A673 (cell line): ENCODE measurements at regions not wholly inside any gene's neighbourhood (a gene's known extent, or its start where the extent isn't known, plus 50 kb on each side); places are given as distances from the start of the nearest gene placed in this dataset.

ENCODE experiments used
- BruUV-seq: library from RNA; stranded (reverse); fragments of 400-500 nt; replicated peaks from 2 replicates; lab custom pipeline; 2021; lab: Mats Ljungman, UMichigan
- CTCF ChIA-PET: fragments of 300-600 bp; sonication (Branson Sonifier 250); formaldehyde crosslinking; loops from one replicate; lab custom pipeline; 2022; ENCODE audit warnings: antibody characterized with exemption; lab: Charles Lee
- POLR2A ChIA-PET: fragments of 300-600 bp; sonication (Branson Sonifier 250); formaldehyde crosslinking; loops from one replicate; lab custom pipeline; 2022; ENCODE audit warnings: antibody characterized with exemption; ENCODE audit not compliant: low non-redundant PET; lab: Charles Lee
- DNase-seq: peaks from one replicate; pipeline ENCODE4 v3.0.0-alpha.2; 2015; ENCODE audit warnings: low spot score
- H3K27ac ChIP-seq: fragments of 200-600 bp; sonication (generic); 2 replicates; pipeline ENCODE4 v1.5.1; 2016; ENCODE audit warnings: mixed run types, low read depth, mild to moderate bottlenecking, mixed read lengths, antibody characterized with exemption, low read length; ENCODE audit not compliant: poor library complexity, severe bottlenecking
- H3K27me3 ChIP-seq: fragments of 200-600 bp; sonication (generic); replicated peaks from 2 replicates; pipeline ENCODE4 v1.6.1; 2017; ENCODE audit warnings: mixed run types, low read depth, mild to moderate bottlenecking, mixed read lengths, antibody characterized with exemption, low read length; ENCODE audit not compliant: insufficient read depth, poor library complexity
- H3K36me3 ChIP-seq: fragments of 200-600 bp; sonication (generic); 2 replicates; pipeline ENCODE4 v1.6.1; 2016; ENCODE audit warnings: mixed run types, mild to moderate bottlenecking, mixed read lengths, antibody characterized with exemption, low read length; ENCODE audit not compliant: insufficient read depth, poor library complexity, severe bottlenecking
- H3K4me1 ChIP-seq: fragments of 200-600 bp; sonication (generic); 2 replicates; pipeline ENCODE4 v1.6.1; 2017; ENCODE audit warnings: mixed run types, mild to moderate bottlenecking, mixed read lengths, antibody characterized with exemption, low read length; ENCODE audit not compliant: insufficient read depth, poor library complexity, severe bottlenecking
- H3K4me3 ChIP-seq: fragments of 200-600 bp; sonication (generic); 2 replicates; pipeline ENCODE4 v1.5.1; 2016; ENCODE audit warnings: low read depth, mixed run types, mild to moderate bottlenecking, mixed read lengths, low read length; ENCODE audit not compliant: poor library complexity, severe bottlenecking
- H3K9me3 ChIP-seq: fragments of 200-600 bp; sonication (generic); 2 replicates; pipeline ENCODE4 v1.6.1; 2016; ENCODE audit warnings: mixed run types, low read depth, mild to moderate bottlenecking, mixed read lengths, antibody characterized with exemption, low read length; ENCODE audit not compliant: poor library complexity, severe bottlenecking
- EZH2 ChIP-seq: fragments of 200-600 bp; sonication (generic); IDR thresholded peaks from 2 replicates; pipeline ENCODE4 v1.6.1; 2017; ENCODE audit warnings: borderline replicate concordance, low read depth, mild to moderate bottlenecking, mixed read lengths, antibody characterized with exemption, low read length; ENCODE audit not compliant: poor library complexity, severe bottlenecking
- intact Hi-C: fragments of 100-400 bp; cut with micrococcal nuclease; formaldehyde crosslinking; loops from one replicate; pipeline ENCODE4 v1.10.0; 2022; ENCODE audit not compliant: unreplicated experiment
- TF ChIP-seq, protein P1 (sequence below): fragments of 300-800, 200-600 bp; sonication (generic); conservative IDR thresholded peaks from 2 replicates; pipeline ENCODE4 v1.5.1; 2017; ENCODE audit warnings: low read depth, mild to moderate bottlenecking, antibody characterized with exemption, low read length, moderate library complexity, mixed read lengths

DNA sequence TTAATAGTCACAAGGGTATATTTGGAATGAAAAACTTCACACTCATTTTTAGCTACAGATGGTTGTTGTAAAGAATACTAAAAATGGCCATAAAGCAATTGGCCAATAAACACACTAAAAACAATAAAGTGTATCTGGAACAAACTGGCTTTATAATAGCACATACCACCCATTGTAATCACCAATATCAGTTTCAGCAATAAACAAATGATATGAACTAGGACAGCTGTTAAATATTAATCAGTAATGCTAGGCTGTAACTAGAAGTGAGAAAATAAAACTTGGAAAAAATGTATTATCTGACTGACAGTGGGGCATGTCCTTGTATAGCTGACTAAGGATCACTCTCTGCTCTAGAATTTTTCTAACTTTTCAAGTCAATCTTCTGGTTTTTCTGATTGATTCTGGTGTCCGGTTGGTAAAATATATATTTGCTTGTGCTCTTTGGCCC lies 312.5 kb downstream of the RND3 start:
- Histone ChIP-seq H3K9me3 (no peaks in the 10 kb centered on the region), H3K27ac (no peak overlapping the region), H3K27me3 (no peaks in the 10 kb centered on the region), H3K36me3 (no peaks in the 10 kb centered on the region), H3K4me1 (no peaks in the 10 kb centered on the region), H3K4me3 (no peak overlapping the region)
- DNase-seq = no peak
- intact Hi-C loops = no loop called here
- no TSS peak for BruUV-seq
- ChIA-PET POLR2A (no interaction called here), CTCF (no interaction called here)
- no peak for TF ChIP-seq EZH2
- TF ChIP-seq, protein P1, sequence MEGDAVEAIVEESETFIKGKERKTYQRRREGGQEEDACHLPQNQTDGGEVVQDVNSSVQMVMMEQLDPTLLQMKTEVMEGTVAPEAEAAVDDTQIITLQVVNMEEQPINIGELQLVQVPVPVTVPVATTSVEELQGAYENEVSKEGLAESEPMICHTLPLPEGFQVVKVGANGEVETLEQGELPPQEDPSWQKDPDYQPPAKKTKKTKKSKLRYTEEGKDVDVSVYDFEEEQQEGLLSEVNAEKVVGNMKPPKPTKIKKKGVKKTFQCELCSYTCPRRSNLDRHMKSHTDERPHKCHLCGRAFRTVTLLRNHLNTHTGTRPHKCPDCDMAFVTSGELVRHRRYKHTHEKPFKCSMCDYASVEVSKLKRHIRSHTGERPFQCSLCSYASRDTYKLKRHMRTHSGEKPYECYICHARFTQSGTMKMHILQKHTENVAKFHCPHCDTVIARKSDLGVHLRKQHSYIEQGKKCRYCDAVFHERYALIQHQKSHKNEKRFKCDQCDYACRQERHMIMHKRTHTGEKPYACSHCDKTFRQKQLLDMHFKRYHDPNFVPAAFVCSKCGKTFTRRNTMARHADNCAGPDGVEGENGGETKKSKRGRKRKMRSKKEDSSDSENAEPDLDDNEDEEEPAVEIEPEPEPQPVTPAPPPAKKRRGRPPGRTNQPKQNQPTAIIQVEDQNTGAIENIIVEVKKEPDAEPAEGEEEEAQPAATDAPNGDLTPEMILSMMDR = no peak

DNA sequence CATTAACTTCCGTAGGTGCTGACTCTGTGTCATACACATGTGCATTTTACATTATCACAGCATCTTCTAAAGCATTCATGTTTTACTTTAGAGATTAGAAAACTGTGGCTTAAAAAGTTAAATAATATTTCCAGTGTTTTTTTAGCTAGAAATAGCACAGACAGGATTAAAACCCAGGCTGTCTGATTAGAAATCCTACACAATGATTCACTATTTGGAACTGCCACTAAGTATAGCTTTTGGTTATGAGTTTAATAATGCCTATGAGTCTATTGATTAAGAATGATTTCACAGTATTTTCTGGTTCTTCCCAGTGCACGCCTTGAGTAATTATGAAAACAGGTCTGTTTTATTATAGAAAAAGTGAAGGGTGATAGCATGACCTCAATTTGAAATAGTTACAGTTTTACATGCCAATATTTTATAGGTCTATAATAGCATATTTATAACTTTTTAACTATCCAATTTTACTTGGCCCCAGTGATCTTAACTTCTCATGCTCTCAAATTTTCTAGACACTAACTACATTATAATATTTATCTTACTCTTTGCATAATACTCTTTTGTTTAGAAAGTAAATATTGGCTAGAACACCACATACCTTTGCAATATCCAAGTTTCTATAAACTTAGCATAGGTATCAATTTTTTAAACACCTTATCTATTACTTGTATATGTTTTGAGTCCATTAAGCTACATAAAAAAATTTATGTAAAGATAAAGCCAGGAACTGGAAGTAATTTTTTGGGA lies 313.2 kb downstream of the RND3 start:
- Histone ChIP-seq H3K4me3 (no peak overlapping the region), H3K36me3 (no peaks in the 10 kb centered on the region), H3K27ac (no peak overlapping the region), H3K4me1 (no peaks in the 10 kb centered on the region), H3K27me3 (no peaks in the 10 kb centered on the region), H3K9me3 (no peaks in the 10 kb centered on the region)
- DNase-seq = no peak
- POLR2A ChIA-PET = no interaction called here
- CTCF ChIA-PET = no interaction called here
- no peak for TF ChIP-seq EZH2
- TF ChIP-seq, protein P1 = no peak
- no TSS peak for BruUV-seq
- intact Hi-C loops = no loop called here

DNA sequence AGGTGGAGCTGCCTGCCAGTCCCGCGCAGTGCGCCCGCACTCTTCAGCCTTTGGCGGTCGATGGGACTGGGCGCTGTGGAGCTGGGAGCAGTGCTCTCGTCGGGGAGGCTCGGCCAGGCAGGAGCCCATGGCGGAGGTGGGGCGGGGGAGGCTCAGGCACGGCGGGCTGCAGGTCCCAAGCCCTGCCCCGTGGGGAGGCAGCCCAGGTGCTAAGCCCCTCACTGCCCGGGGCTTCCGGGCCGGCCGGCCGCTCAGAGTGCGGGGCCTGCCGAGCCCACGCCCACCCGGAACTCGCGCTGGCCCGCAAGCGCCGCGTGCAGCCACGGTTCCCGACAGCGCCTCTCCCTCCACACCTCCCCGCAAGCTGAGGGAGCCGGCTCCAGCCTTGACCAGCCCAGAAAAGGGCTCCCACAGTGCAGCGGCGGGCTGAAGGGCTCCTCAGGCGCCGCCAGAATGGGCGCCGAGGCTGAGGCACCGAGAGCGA lies 316.4 kb downstream of the RND3 start:
- ChIA-PET POLR2A (no interaction called here), CTCF (interaction anchor here (0.6 kb wide), 1 partner anchor 217 kb away, joined by 4 read pairs; no protein-coding TSS in a partner anchor)
- DNase-seq = no peak
- Histone ChIP-seq H3K27me3 (no peaks in the 10 kb centered on the region), H3K9me3 (no peaks in the 10 kb centered on the region), H3K4me3 (no peak overlapping the region), H3K4me1 (no peaks in the 10 kb centered on the region), H3K27ac (no peak overlapping the region), H3K36me3 (no peaks in the 10 kb centered on the region)
- intact Hi-C loops = no loop called here
- no TSS peak for BruUV-seq
- TF ChIP-seq, protein P1 = no peak
- no peak for TF ChIP-seq EZH2
